Esophagus squamous epithelium (tissue), 5 donors: ENCODE measurements at regions not wholly inside any gene's neighbourhood (a gene's known extent, or its start where the extent isn't known, plus 50 kb on each side); places are given as distances from the start of the nearest gene placed in this dataset.

Experiments used
- DNase-seq: peaks from one replicate; lab custom pipeline; 2025; lab: John Stamatoyannopoulos, UW
- H3K27ac ChIP-seq, 4 donors: fragments of 200-600 bp; sonication (generic); one replicate each; pipeline ENCODE4 v1.5.1; 2016 to 2019; ENCODE audit warnings: mild to moderate bottlenecking in 1 of 4
- H3K27me3 ChIP-seq, 4 donors: fragments of 200-600 bp; sonication (generic); 1 replicate in 3 of 4; 2 replicates in 1 of 4; pipeline versions ENCODE4 v1.5.1 to v1.6.0; 2017 to 2021; ENCODE audit warnings: antibody characterized with exemption in 1 of 4
- H3K36me3 ChIP-seq, 3 donors: fragments of 200-600 bp; sonication (generic); one replicate each; pipeline ENCODE4 v1.5.1; 2016 to 2019
- H3K4me1 ChIP-seq, 3 donors: fragments of 200-600 bp; sonication (generic); one replicate each; pipeline ENCODE4 v1.5.1; 2017 to 2019
- H3K4me3 ChIP-seq, 4 donors: fragments of 200-600 bp; sonication (generic); 1 replicate in 3 of 4; 2 replicates in 1 of 4; pipeline ENCODE4 v1.5.1; 2016 to 2019; ENCODE audit warnings: mild to moderate bottlenecking in 2 of 4, moderate library complexity in 1 of 4
- H3K9me3 ChIP-seq, 3 donors: fragments of 200-600 bp; sonication (generic); one replicate each; pipeline ENCODE4 v1.5.1; 2016 to 2019
- POLR2A ChIP-seq, 4 donors: fragments of 450-650 bp; IDR thresholded peaks; one replicate each; pipeline ENCODE4 v1.6.1; 2017; ENCODE audit warnings: antibody characterized with exemption in 4 of 4, mild to moderate bottlenecking in 4 of 4, moderate library complexity in 3 of 4
- WGBS, 2 donors: methylation state at CpG; one replicate each; pipeline ENCODE4 v1.1.5; 2018; 5-methylcytosine and 5-hydroxymethylcytosine counted together
- intact Hi-C: fragments of 100-400 bp; cut with DNase I; formaldehyde crosslinking; loops from one replicate; pipeline ENCODE4 v1.15.0; 2022
- TF ChIP-seq, protein P1 (sequence below), 6 experiments: fragments of 450-650 bp in 4 of 6; fragments of 200-600 bp in 2 of 6; sonication (generic) in 2 of 6; IDR thresholded peaks; one replicate each; pipeline ENCODE4 v1.5.1; 2016 to 2019; ENCODE audit warnings: antibody characterized with exemption in 6 of 6, mild to moderate bottlenecking in 4 of 6, moderate library complexity in 4 of 6
- donor health status: DM: yes; HTN: yes; CAD: no.

DNA sequence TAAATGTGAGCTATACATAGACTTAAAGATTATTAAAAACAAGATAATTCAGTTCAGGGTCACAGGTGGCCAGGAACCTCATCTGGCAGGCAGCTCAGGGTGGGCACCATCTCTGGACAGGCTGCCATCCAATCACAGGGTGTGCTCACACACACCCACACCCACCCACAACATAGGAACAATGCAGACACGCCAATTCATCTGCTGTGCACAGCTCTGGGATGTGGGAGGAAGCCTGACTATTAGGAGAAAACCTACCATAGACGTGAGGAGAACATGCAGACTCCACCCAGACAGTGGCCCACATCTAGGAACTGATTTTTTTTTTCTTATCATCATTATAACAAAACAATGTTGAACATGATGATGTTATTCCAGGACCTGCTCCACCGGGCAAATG lies 286.7 kb downstream of the PRL start:
- Histone ChIP-seq H3K27me3 (no peaks in the 10 kb centered on the region), H3K4me1 (no peaks in the 10 kb centered on the region), H3K4me3 (no peak overlapping the region), H3K27ac (no peak overlapping the region), H3K9me3 (no peaks in the 10 kb centered on the region), H3K36me3 (no peaks in the 10 kb centered on the region)
- TF ChIP-seq, protein P1, sequence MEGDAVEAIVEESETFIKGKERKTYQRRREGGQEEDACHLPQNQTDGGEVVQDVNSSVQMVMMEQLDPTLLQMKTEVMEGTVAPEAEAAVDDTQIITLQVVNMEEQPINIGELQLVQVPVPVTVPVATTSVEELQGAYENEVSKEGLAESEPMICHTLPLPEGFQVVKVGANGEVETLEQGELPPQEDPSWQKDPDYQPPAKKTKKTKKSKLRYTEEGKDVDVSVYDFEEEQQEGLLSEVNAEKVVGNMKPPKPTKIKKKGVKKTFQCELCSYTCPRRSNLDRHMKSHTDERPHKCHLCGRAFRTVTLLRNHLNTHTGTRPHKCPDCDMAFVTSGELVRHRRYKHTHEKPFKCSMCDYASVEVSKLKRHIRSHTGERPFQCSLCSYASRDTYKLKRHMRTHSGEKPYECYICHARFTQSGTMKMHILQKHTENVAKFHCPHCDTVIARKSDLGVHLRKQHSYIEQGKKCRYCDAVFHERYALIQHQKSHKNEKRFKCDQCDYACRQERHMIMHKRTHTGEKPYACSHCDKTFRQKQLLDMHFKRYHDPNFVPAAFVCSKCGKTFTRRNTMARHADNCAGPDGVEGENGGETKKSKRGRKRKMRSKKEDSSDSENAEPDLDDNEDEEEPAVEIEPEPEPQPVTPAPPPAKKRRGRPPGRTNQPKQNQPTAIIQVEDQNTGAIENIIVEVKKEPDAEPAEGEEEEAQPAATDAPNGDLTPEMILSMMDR (IDR thresholded peaks at IDR 0.05): no peak
- no peak for TF ChIP-seq POLR2A (IDR thresholded peaks at IDR 0.05)
- intact Hi-C loops: no loop called here
- WGBS, 2 donors: 70 to 80% methylated on average over 3 of the region's 3 CpGs
- no peak for DNase-seq

DNA sequence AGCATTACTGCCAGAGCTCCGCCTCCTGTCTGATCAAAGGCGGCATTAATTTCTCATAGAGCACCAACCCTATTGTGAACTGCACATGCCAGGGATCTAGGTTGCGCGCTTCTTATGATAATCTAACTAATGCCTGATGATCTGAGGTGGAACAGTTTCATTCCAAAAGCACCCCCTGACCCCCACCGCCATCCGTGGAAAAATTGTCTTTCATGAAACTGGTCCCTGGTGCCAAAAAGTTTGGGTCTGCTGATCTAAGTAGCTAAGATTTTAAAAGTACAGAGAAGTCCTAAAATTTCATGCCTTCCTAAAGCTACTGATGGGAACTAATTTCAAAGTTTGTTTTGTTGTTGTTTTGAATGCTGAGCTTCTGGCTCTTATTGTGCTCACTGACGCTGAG lies 281.6 kb downstream of the PRL start:
- WGBS, 2 donors: 79% methylated on average over 3 to 7 of the region's 7 CpGs

DNA sequence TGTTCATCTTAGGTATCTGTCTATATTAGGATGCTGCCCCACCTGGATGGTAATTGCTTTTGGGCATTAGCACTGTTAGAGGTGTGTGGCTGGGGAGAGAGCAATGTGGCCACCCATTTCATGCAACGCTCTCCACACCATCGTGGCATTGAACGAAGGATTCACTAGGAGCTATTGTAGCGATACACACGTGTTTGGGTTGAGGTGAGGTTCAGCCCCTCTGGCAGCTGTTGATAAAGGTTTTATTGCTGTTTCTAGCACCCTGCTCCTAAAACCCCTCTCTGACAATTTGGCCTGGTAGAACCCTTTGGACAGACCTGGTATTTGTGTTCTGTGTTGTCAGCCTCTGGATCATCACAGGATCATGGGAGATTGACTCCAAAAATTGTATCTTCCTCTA lies 280.9 kb downstream of the PRL start:
- 84 to 92% methylated on average over 5 of the region's 5 CpGs for WGBS, 2 donors
- DNase-seq: no peak
- no peaks in the 10 kb centered on the region for H3K36me3 ChIP-seq
- H3K27ac ChIP-seq: no peak overlapping the region
- H3K4me3 ChIP-seq: no peak overlapping the region
- no peaks in the 10 kb centered on the region for H3K9me3 ChIP-seq
- no peak for TF ChIP-seq POLR2A (IDR thresholded peaks at IDR 0.05)
- TF ChIP-seq, protein P1 (IDR thresholded peaks at IDR 0.05): no peak
- H3K4me1 ChIP-seq: no peaks in the 10 kb centered on the region
- H3K27me3 ChIP-seq: no peaks in the 10 kb centered on the region
- intact Hi-C loops: no loop called here

More for the DNA sequence above, 281.6 kb downstream of the PRL start:
- H3K9me3 ChIP-seq: no peaks in the 10 kb centered on the region
- intact Hi-C loops: no loop called here
- no peak for DNase-seq
- no peaks in the 10 kb centered on the region for H3K4me1 ChIP-seq
- no peaks in the 10 kb centered on the region for H3K36me3 ChIP-seq
- no peak for TF ChIP-seq POLR2A (IDR thresholded peaks at IDR 0.05)
- TF ChIP-seq, protein P1 (IDR thresholded peaks at IDR 0.05): no peak
- H3K27ac ChIP-seq: no peak overlapping the region
- H3K4me3 ChIP-seq: no peak overlapping the region
- no peaks in the 10 kb centered on the region for H3K27me3 ChIP-seq

DNA sequence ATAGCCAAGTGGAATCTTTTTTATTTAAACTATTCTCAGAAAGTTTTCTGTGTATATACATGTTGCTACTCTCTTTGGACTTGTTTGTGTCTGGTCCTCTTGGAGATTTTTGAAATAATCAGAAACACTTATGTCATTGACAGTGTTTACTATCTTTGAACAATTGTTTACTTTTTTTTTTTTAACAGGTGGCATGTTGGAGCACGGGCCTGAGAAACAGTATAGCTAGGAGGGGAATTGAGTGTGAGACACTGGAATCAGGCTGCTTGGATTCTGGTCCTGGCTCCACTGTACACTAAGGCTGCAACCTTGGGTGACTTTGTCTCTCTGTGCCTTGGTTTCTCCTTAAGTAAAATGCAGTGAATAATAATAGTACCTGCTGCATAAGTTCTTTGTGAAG lies 279.6 kb downstream of the PRL start:
- DNase-seq: no peak
- H3K27me3 ChIP-seq: no peaks in the 10 kb centered on the region
- peaks cover 0 to 5% (median 0%) of the 10 kb centered on the region in 3 donors for H3K9me3 ChIP-seq
- TF ChIP-seq, protein P1 (IDR thresholded peaks at IDR 0.05): no peak
- no peak for TF ChIP-seq POLR2A (IDR thresholded peaks at IDR 0.05)
- H3K27ac ChIP-seq: peak overlapping the region in 1 of 4 donors; percentile 13
- no peak overlapping the region for H3K4me3 ChIP-seq
- intact Hi-C loops: no loop called here
- H3K36me3 ChIP-seq: peaks cover 0 to 4% (median 0%) of the 10 kb centered on the region in 3 donors
- no peaks in the 10 kb centered on the region for H3K4me1 ChIP-seq
- 15 to 25% methylated on average over 1 of the region's 1 CpG for WGBS, 2 donors

DNA sequence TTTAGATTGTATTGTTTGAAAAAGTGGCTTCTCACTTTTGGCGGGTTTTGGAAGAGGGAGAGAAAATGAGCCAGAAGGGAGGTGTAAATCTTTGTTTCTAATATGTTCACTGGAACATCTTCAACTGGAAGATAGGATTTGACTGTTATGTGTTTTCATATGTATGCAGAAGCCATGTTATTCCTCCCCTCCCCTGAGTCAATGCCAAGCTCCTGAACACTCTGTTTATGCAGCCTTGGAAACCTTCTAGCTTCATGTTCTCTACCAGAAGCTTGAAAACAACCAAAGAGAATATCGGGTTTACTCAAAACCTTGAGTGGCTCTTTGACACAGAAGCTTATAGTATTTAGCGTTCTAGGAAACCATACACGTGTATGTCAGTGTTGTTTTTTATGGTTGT lies 279.1 kb downstream of the PRL start:
- no peaks in the 10 kb centered on the region for H3K27me3 ChIP-seq
- 73 to 85% methylated on average over 4 of the region's 4 CpGs for WGBS, 2 donors
- no peak overlapping the region for H3K4me3 ChIP-seq
- no peak for DNase-seq
- H3K4me1 ChIP-seq: no peaks in the 10 kb centered on the region
- peaks cover 0 to 5% (median 0%) of the 10 kb centered on the region in 3 donors for H3K36me3 ChIP-seq
- TF ChIP-seq, protein P1 (IDR thresholded peaks at IDR 0.05): no peak
- TF ChIP-seq POLR2A (IDR thresholded peaks at IDR 0.05): no peak
- intact Hi-C loops: no loop called here
- peak overlapping the region in 1 of 4 donors; percentile 4 for H3K27ac ChIP-seq
- peaks cover 0 to 8% (median 0%) of the 10 kb centered on the region in 3 donors for H3K9me3 ChIP-seq
